HG02885 (cell line): ENCODE measurements at regions not wholly inside any gene's neighbourhood (a gene's known extent, or its start where the extent isn't known, plus 50 kb on each side); places are given as distances from the start of the nearest gene placed in this dataset.
"Not testable (repeated sequence)": the region's sequence is repeated elsewhere in the genome, so short reads cannot be mapped to it uniquely, and the experiment has no call there.

Experiments
- ATAC-seq: cut with Tn5 transposase; IDR thresholded peaks from one replicate; pipeline ENCODE4 v1.9.1; 2021; ENCODE audit warnings: mild to moderate bottlenecking; ENCODE audit not compliant: unreplicated experiment, poor library complexity

DNA sequence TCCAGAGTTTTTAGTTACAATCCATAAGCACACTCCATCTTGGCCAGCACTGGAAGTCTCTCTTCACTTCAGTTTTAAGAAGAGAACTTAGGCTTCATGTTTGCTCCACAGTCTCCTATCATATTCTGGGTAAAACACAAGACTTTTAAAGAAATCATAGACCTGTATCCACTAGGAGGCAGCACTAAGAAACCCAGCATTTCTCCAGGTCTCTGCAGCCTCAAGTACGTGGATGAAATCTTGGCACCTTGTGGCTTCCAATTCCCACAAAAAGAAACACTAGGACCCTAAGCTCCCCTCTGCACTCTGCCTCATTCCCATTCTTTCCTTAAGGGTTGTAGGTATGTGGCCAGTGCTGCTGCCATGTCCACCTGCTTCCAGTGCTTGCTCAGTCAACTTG, 367.3 kb upstream of the CASK start:
- ATAC-seq = no peak

GRCh38 chrX:42289492-42290385, 366.4 kb upstream of the CASK start:
- ATAC-seq = no peak

- not testable (repeated sequence) for ATAC-seq
These were observed 362.3 kb upstream of the CASK start for GRCh38 chrX:42285681-42286080.

- ATAC-seq = no peak
These were observed 353.8 kb upstream of the CASK start for GRCh38 chrX:42276982-42277690.

GRCh38 chrX:42274151-42274550, 350.8 kb upstream of the CASK start:
- ATAC-seq = no peak

DNA sequence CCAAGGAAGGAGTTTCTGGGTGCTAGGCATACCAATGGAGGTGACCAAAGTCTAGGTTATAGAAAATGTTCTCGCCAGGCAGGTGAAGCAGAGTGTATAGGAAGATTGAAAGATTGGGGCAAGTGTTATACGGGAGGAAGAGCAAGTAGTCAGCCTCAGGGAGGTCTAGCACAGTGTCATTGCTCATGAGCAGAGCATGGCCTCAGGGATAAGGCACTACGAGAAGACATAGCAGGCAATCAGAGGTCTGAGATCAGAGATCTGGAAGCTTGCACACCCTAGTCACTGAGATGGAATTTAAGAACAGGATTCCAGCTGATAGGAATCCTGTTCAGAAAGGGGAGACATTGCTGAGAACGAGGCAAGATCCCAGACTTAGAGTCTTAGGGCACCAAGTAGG, 350.0 kb upstream of the CASK start:
- no peak for ATAC-seq

GRCh38 chrX:42269186-42269585, 345.8 kb upstream of the CASK start:
- ATAC-seq = no peak

DNA sequence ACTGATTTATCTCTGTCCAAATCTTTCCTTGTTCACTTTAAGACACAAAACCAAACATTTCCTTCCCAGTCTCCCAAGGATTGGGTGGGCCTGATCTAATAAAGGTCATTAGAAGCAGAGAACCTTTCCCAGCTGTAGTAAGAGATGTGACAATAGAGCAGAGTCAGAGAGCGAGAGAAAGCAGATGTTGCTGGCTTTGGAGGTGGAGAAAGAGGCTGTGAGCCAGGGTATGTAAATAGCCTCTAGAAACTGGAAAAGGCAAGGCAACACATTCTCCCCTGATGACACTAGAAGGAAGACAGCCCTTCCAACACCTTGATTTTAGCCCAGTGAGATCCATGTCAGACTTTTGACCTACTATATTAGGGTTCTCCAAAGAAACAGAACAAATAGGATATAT, 337.5 kb upstream of the CASK start:
- no peak for ATAC-seq

GRCh38 chrX:42248226-42248625, 324.9 kb upstream of the CASK start:
- ATAC-seq = no peak

- no peak for ATAC-seq
These were observed 323.9 kb upstream of the CASK start for GRCh38 chrX:42247241-42247640.

DNA sequence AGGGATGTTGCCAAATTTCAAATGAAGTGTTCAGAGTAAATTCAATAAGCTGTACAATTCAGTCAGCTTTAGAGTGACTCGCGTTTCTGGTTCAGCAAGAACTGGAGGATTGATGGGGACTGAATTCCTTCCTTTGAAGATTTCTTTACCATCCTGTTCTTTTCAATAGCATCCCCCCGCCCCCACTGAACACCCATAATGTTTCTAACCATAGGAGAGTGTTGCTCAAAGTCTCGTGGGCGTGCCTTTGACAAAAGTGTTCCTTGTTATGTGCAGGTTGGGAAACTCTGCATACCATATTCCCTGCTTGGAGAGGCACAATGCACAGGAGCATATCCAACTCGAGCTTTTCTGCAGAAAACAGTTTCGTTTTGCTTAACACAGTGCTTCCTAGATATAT, 323.5 kb upstream of the CASK start:
- no peak for ATAC-seq

DNA sequence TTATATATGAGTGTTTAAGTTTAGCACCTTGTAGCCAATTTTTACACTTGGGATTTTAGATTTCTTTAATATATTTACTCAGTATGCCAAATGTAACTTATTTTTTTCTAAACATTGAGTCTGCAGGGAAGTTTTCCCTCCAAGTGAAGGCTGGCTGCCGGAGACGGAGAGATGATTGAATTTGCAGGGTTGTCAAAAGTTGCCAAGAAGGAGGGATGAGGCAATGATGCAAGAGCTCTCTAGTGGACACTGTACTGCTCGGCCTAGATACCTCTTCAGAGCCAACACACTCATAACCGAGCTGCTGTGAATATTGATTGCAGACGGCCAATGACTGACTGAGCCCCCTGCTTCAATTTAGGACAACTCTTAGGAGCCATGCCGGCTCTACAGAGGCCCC, 318.6 kb upstream of the CASK start:
- ATAC-seq = no peak

DNA sequence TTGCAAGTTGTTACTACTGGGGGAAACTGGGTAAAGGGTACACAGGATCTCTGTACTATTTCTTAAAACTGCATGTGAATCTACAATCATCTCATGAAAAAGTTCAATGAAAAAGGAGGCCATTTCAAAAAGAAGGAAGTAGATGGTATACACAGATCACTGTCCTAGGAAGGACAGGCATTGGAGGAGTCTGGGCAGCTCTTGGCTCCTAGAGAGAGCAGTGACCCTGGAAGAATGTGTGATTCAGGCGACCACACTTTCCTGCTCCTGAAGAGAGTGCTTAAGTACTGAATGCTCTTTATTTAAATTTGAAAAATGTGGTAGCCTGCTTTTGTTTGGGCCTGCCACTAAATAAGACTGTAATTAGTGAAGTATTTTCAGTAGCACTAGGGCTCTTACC, 318.1 kb upstream of the CASK start:
- ATAC-seq = no peak

GRCh38 chrX:42237956-42238355, 314.6 kb upstream of the CASK start:
- ATAC-seq = no peak

DNA sequence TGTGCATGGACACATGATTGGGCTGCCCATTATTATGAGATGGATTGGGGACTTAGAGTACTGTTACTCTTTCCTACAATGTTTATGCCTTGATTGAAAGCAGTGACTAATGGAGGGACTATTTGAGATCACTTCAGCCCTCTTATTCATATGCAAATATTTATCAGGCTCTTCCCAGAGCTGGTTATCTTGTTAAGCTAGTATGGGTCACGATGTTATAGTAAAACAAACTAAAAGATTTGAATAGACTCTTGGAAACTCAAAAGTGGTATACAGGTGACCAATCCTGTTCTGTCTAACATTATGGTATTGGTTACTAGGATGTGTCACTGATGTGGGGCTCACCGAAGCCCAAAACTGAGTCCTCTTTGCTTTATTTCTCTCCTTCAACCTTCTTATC, 306.2 kb upstream of the CASK start:
- no peak for ATAC-seq

DNA sequence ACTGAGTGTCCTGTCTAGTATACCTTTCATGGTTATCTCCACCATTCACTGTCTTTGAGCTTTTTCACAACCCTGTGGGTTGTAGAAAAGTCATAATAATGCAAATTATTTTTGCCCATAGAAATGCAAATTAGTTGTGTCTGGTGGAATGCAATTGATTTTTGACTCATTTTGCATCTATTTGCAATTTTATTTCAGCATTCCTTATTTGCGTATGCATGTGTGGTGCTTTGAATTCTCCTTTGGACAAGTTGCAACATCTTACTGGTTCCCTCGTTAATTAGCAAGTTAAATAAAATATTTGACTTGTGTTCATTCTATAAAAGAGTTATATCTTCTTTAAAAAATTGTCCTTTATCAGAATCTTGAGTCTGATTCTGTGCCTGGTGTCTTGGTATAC, 297.3 kb upstream of the CASK start:
- no peak for ATAC-seq

- no peak for ATAC-seq
These were observed 296.7 kb upstream of the CASK start for GRCh38 chrX:42220083-42220482.

- ATAC-seq = no peak
These were observed 295.9 kb upstream of the CASK start for GRCh38 chrX:42219231-42219630.

- no peak for ATAC-seq
These were observed 272.2 kb upstream of the CASK start for GRCh38 chrX:42195506-42195905.

DNA sequence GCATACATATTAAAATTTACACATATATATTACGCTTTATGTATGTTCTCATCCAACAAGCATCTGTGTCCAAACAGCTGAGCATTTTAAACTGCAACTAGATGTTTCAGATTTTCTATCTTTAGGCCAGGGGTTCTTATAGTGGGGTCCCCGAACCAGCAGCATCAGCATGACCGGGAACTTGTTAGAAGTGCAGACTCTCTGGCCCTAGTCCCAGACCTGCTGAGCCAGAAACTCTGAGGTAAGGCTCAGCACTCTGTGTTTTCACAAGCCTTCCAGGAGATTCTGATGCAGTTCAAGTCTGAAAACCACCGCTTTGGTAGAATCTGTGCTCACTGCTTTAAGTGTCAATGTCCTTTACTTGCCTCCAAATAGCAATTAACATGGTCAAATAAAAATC, 266.2 kb upstream of the CASK start:
- ATAC-seq = no peak

GRCh38 chrX:42188730-42189129, 265.4 kb upstream of the CASK start:
- no peak for ATAC-seq

DNA sequence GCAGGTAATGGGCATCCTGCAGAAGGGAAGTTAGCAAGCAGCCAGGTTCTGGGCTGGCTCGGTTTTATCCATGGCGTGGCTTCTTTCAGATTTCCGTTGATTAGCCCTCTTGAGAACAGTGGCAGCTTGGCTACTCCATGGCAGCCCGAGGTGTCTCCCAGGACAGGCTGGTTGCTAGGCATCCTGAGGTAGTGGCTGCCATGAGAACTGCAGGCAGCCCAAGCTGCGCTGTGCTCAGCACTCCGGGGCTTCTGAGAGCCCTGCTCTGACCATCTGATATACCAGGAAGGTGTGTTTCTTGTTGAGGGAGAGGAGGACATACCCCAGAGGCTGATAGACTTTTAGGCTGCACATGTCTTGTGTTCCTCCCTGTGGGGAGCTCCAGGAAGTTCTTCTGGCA, 253.4 kb upstream of the CASK start:
- ATAC-seq = no peak
